HepG2 (cell line): ENCODE measurements at regions not wholly inside any gene's neighbourhood (a gene's known extent, or its start where the extent isn't known, plus 50 kb on each side); places are given as distances from the start of the nearest gene placed in this dataset.

Source experiments
- ATAC-seq: fragments of 200-7000 bp; cut with Tn5 transposase; 3 replicates; pipeline ENCODE4 v1.9.1; 2020; ENCODE audit warnings: mild to moderate bottlenecking, moderate library complexity
- BruUV-seq: library from RNA; stranded (reverse); fragments of 400-500 nt; replicated peaks from 2 replicates; lab custom pipeline; 2021; lab: Mats Ljungman, UMichigan
- CTCF ChIA-PET: fragments of 300-600 bp; formaldehyde crosslinking; extraction: SDS; loops from one replicate; lab custom pipeline; 2021; ENCODE audit warnings: low total read pairs, inconsistent platforms, low intra/inter-chr PET ratio; lab: Yijun Ruan, JAX
- POLR2A ChIA-PET: fragments of 350-600 bp; sonication (Branson Sonifier 250); formaldehyde crosslinking; loops from one replicate; lab custom pipeline; 2020; ENCODE audit warnings: antibody characterized with exemption, inconsistent platforms; lab: Yijun Ruan, JAX
- DNase-seq: peaks from one replicate; pipeline ENCODE4 v3.0.0-alpha.2; 2015; ENCODE audit warnings: low spot score
- FAIRE-seq: peaks from 3 replicates; lab custom pipeline; 2011; peaks lifted over from hg19 to GRCh38; lab: Jason Lieb, UNC
- H2AFZ ChIP-seq: one replicate; pipeline ENCODE4 v1.6.1; 2011; ENCODE audit warnings: low read length, inconsistent platforms
- H3K27ac ChIP-seq: fragments of 300-600 bp; 3 replicates; pipeline ENCODE4 v1.8.0; 2011; ENCODE audit warnings: mixed run types, mild to moderate bottlenecking, mixed read lengths, low read length, inconsistent platforms; ENCODE audit not compliant: insufficient read depth; ENCODE audit errors: extremely low read length
- H3K27me3 ChIP-seq, 2 experiments: fragments of 200-600 bp in 1 of 2; 2 replicates in 1 of 2; 3 replicates in 1 of 2; pipeline versions ENCODE4 v1.6.0 to v1.8.0; 2011; ENCODE audit warnings: low read length in 2 of 2, mild to moderate bottlenecking in 2 of 2, moderate library complexity in 2 of 2, inconsistent platforms in 1 of 2; ENCODE audit not compliant: insufficient read depth in 2 of 2, control insufficient read depth in 1 of 2
- H3K36me3 ChIP-seq, 2 experiments: fragments of 200-600 bp in 1 of 2; replicated peaks in 1 of 2; 2 replicates in 1 of 2; 3 replicates in 1 of 2; pipeline versions ENCODE4 v1.5.1 to v1.8.0; 2011; ENCODE audit warnings: low read length in 2 of 2, inconsistent platforms in 1 of 2; ENCODE audit not compliant: insufficient read depth in 2 of 2, control insufficient read depth in 1 of 2
- H3K4me1 ChIP-seq: 2 replicates; pipeline ENCODE4 v1.5.1; 2012; ENCODE audit warnings: low read length, inconsistent platforms; ENCODE audit not compliant: insufficient read depth
- H3K4me2 ChIP-seq: 2 replicates; pipeline ENCODE4 v1.6.0; 2011; ENCODE audit warnings: low read depth, low read length, inconsistent platforms
- H3K4me3 ChIP-seq, 3 experiments: fragments of 200-600 bp in 1 of 3; sonication (generic), shearing (Covaris generic) in 1 of 3; replicated peaks in 1 of 3; 2 replicates each; pipeline ENCODE4 v1.5.1; 2011 to 2016; ENCODE audit warnings: low read length in 3 of 3, inconsistent platforms in 2 of 3, low read depth in 2 of 3, mild to moderate bottlenecking in 2 of 3, control low read depth in 1 of 3, mixed read lengths in 1 of 3; ENCODE audit not compliant: insufficient read depth in 1 of 3
- H3K79me2 ChIP-seq: one replicate; pipeline ENCODE4 v1.6.1; 2011; ENCODE audit warnings: low read length, inconsistent platforms; ENCODE audit not compliant: insufficient read depth
- H3K9ac ChIP-seq: 2 replicates; pipeline ENCODE4 v1.6.0; 2011; ENCODE audit warnings: mild to moderate bottlenecking, low read depth, low read length, inconsistent platforms; ENCODE audit not compliant: insufficient read depth
- H3K9me3 ChIP-seq: 2 replicates; pipeline ENCODE4 v1.5.1; 2012; ENCODE audit warnings: mild to moderate bottlenecking, low read length
- H4K20me1 ChIP-seq: 2 replicates; pipeline ENCODE4 v1.6.0; 2011; ENCODE audit warnings: inconsistent platforms, mild to moderate bottlenecking, low read length, moderate library complexity; ENCODE audit not compliant: insufficient read depth
- ARNT ChIP-seq: fragments of 450-650 bp; IDR thresholded peaks from 2 replicates; pipeline ENCODE4 v1.6.1; 2017
- NR2F6 ChIP-seq, 2 experiments: IDR thresholded peaks; 2 replicates each; pipeline ENCODE4 v1.6.1; 2016; ENCODE audit warnings: antibody characterized with exemption in 1 of 2, mild to moderate bottlenecking in 1 of 2
- RFXAP ChIP-seq: sonication (generic); formaldehyde crosslinking; IDR thresholded peaks from 2 replicates; pipeline ENCODE4 v1.4.0; 2020; ENCODE audit warnings: missing genetic modification reagents, borderline replicate concordance
- ZBTB20 ChIP-seq: sonication (generic); formaldehyde crosslinking; IDR thresholded peaks from 2 replicates; pipeline ENCODE4 v1.8.1; 2023; ENCODE audit warnings: missing genetic modification reagents, low read depth, mild to moderate bottlenecking, borderline replicate concordance
- ZBTB3 ChIP-seq: sonication (generic); formaldehyde crosslinking; IDR thresholded peaks from 2 replicates; pipeline ENCODE4 v1.4.0; 2020; ENCODE audit warnings: low read depth, mild to moderate bottlenecking, moderate library complexity, missing genetic modification reagents, borderline replicate concordance
- ZNF546 ChIP-seq: sonication (generic); formaldehyde crosslinking; conservative IDR thresholded peaks from 2 replicates; pipeline ENCODE4 v1.8.1; 2023; ENCODE audit warnings: mild to moderate bottlenecking, missing genetic modification reagents
- WGBS: methylation state at CpG from one replicate; pipeline ENCODE4 v1.1.6; 2017; ENCODE audit warnings: low lambda C conversion rate; 5-methylcytosine and 5-hydroxymethylcytosine counted together
- in situ Hi-C: cut with HindIII; loops from 2 replicates; pipeline ENCODE4 v1.10.0; 2017; ENCODE audit warnings: low pct_unique_long_range_greater_than_20kb; ENCODE audit not compliant: extremely low pct_ligation_motif_present
- intact Hi-C: fragments of 100-400 bp; cut with micrococcal nuclease; formaldehyde crosslinking; loops from one replicate; pipeline ENCODE4 v1.10.0; 2022; ENCODE audit not compliant: unreplicated experiment
- TF ChIP-seq, protein P1 (sequence below): sonication (generic); formaldehyde crosslinking; IDR thresholded peaks from 2 replicates; pipeline ENCODE4 v1.5.0; 2020; ENCODE audit warnings: missing genetic modification reagents, mild to moderate bottlenecking, borderline replicate concordance

DNA sequence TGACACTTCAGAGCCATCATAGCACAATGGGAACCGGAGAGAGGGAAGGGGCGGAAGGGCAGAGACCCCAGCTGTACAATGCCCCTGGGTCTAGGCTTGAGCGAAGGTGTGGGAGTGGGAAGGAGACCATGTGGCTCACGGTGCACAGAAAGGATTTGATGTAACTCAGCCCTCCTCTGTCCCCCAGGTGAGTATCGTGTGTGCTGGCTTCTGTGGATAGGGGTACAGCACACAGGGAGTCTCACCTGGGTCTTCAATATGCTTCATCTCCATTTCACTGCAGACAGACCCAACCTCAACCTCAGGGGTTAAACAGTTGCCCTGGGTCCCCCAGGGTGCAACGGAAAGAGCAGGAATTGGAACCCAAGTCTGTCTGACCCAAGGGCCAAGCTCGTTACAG, 122.2 kb downstream of the CDH26 start:
- FAIRE-seq = no peak
- no peak overlapping the region for H2AFZ ChIP-seq
- 12% methylated on average over 7 of the region's 7 CpGs for WGBS
- no peak overlapping the region for H3K27ac ChIP-seq
- intact Hi-C loops (no loop called here), in situ Hi-C loops (no loop called here)
- no peaks in the 10 kb centered on the region for H3K79me2 ChIP-seq
- no peaks in the 10 kb centered on the region for H4K20me1 ChIP-seq
- CTCF ChIA-PET = no interaction called here
- H3K9me3 ChIP-seq = no peaks in the 10 kb centered on the region
- H3K4me1 ChIP-seq = no peaks in the 10 kb centered on the region
- no peak overlapping the region for H3K4me2 ChIP-seq
- POLR2A ChIA-PET = no interaction called here
- no peak for ATAC-seq
- DNase-seq = no peak
- no peaks in the 10 kb centered on the region for H3K36me3 ChIP-seq
- no peak overlapping the region for H3K9ac ChIP-seq
- H3K4me3 ChIP-seq = no peak overlapping the region
- TF ChIP-seq ARNT (no peak), NR2F6 (IDR thresholded peaks at IDR 0.05) (no peak), NR2F6 (CRISPR knock-in tag; IDR thresholded peaks at IDR 0.05) (no peak)
- H3K27me3 ChIP-seq = no peaks in the 10 kb centered on the region; a peak in 1 of 5 replicates
- BruUV-seq = no TSS peak

- BruUV-seq = no TSS peak
- no peaks in the 10 kb centered on the region for H3K9me3 ChIP-seq
- whole genome bisulfite sequencing = under 1% methylated on average over 8 of the region's 9 CpGs
- POLR2A ChIA-PET = no interaction called here
- FAIRE-seq = no peak
- no peaks in the 10 kb centered on the region for H3K79me2 ChIP-seq
- no peak overlapping the region for H3K27ac ChIP-seq
- in situ Hi-C loops = no loop called here
- intact Hi-C loops = no loop called here
- CTCF ChIA-PET = no interaction called here
- H3K36me3 ChIP-seq = no peaks in the 10 kb centered on the region
- TF ChIP-seq RFXAP = no peak
- TF ChIP-seq, protein P1, sequence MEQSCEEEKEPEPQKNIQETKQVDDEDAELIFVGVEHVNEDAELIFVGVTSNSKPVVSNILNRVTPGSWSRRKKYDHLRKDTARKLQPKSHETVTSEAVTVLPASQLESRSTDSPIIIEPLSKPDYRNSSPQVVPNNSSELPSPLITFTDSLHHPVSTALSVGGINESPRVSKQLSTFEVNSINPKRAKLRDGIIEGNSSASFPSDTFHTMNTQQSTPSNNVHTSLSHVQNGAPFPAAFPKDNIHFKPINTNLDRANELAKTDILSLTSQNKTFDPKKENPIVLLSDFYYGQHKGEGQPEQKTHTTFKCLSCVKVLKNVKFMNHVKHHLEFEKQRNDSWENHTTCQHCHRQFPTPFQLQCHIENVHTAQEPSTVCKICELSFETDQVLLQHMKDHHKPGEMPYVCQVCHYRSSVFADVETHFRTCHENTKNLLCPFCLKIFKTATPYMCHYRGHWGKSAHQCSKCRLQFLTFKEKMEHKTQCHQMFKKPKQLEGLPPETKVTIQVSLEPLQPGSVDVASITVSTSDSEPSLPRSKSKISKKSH = no peak
- TF ChIP-seq ZBTB3 = no peak
- no peak for TF ChIP-seq ZNF546 (CRISPR knock-in tag)
- TF ChIP-seq ZBTB20 (CRISPR knock-in tag) = no peak
- peaks cover 2 to 25% of the 10 kb centered on the region in 2 experiments; a peak in 2 of 5 replicates for H3K27me3 ChIP-seq
- H2AFZ ChIP-seq = no peak overlapping the region
- H3K4me3 ChIP-seq = no peak overlapping the region
- H3K9ac ChIP-seq = no peak overlapping the region
- ATAC-seq = peak; percentile 82
- no peak overlapping the region for H3K4me2 ChIP-seq
- H4K20me1 ChIP-seq = no peaks in the 10 kb centered on the region
- H3K4me1 ChIP-seq = no peaks in the 10 kb centered on the region
- no peak for DNase-seq
Measured at GRCh38 chr20:60085551-60086132, 127.4 kb downstream of the CDH26 start.
